Endodermal cell (in vitro differentiated cells): ENCODE measurements at regions not wholly inside any gene's neighbourhood (a gene's known extent, or its start where the extent isn't known, plus 50 kb on each side); places are given as distances from the start of the nearest gene placed in this dataset.

Experiments
- DNase-seq: peaks from one replicate; pipeline ENCODE4 v3.0.0-alpha.2; 2017
- H3K27ac ChIP-seq: 2 replicates; pipeline ENCODE4 v1.5.1; 2013; ENCODE audit warnings: mild to moderate bottlenecking, low read depth, low read length, moderate library complexity
- H3K27me3 ChIP-seq: 2 replicates; pipeline ENCODE4 v1.6.1; 2013; ENCODE audit warnings: mild to moderate bottlenecking, low read length, moderate library complexity; ENCODE audit not compliant: insufficient read depth, control insufficient read depth, poor library complexity, severe bottlenecking
- H3K36me3 ChIP-seq: 2 replicates; pipeline ENCODE4 v1.7.0; 2013; ENCODE audit warnings: mild to moderate bottlenecking, low read length, moderate library complexity; ENCODE audit not compliant: control insufficient read depth, insufficient read depth
- H3K4me1 ChIP-seq: one replicate; pipeline ENCODE4 v1.7.0; 2013; ENCODE audit warnings: low read length; ENCODE audit not compliant: control insufficient read depth, insufficient read depth
- H3K4me3 ChIP-seq: 2 replicates; pipeline ENCODE4 v1.5.1; 2013; ENCODE audit warnings: mild to moderate bottlenecking, low read length, moderate library complexity
- H3K9ac ChIP-seq: 2 replicates; pipeline ENCODE4 v1.6.1; 2013; ENCODE audit warnings: mild to moderate bottlenecking, low read length, moderate library complexity; ENCODE audit not compliant: poor library complexity, severe bottlenecking; ENCODE audit errors: extremely low read depth
- H3K9me3 ChIP-seq: 2 replicates; pipeline ENCODE4 v1.6.1; 2013; ENCODE audit warnings: mild to moderate bottlenecking, low read length, moderate library complexity; ENCODE audit not compliant: control insufficient read depth
- H3K27ac Mint-ChIP-seq: 2 replicates; pipeline ENCODE4 v1.8.0; 2020; ENCODE audit warnings: mixed read lengths
- H3K27me3 Mint-ChIP-seq: 2 replicates; pipeline ENCODE4 v1.8.0; 2021; ENCODE audit warnings: mild to moderate bottlenecking, mixed read lengths; ENCODE audit not compliant: insufficient read depth
- H3K36me3 Mint-ChIP-seq: 2 replicates; pipeline ENCODE4 v1.8.0; 2020; ENCODE audit warnings: low read depth, mixed read lengths
- H3K4me1 Mint-ChIP-seq: 2 replicates; pipeline ENCODE4 v1.8.0; 2020; ENCODE audit warnings: mixed read lengths
- H3K4me3 Mint-ChIP-seq: 2 replicates; pipeline ENCODE4 v1.8.0; 2020; ENCODE audit warnings: mild to moderate bottlenecking, moderate library complexity, mixed read lengths
- H3K9me3 Mint-ChIP-seq: 2 replicates; pipeline ENCODE4 v1.8.0; 2020; ENCODE audit warnings: mild to moderate bottlenecking, mixed read lengths
- WGBS, 2 experiments: methylation state at CpG; one replicate each; pipeline versions ENCODE4 v1.1.5 to v1.1.7; 2013; ENCODE audit warnings: missing lambda C conversion rate in 2 of 2, mixed read lengths in 1 of 2; ENCODE audit not compliant: insufficient coverage in 1 of 2, insufficient read length in 1 of 2; 5-methylcytosine and 5-hydroxymethylcytosine counted together
- TF ChIP-seq, protein P1 (sequence below): fragments of 200-600 bp; sonication (generic); conservative IDR thresholded peaks from 2 replicates; pipeline ENCODE4 v1.5.0; 2021; ENCODE audit warnings: antibody characterized with exemption, mild to moderate bottlenecking

DNA sequence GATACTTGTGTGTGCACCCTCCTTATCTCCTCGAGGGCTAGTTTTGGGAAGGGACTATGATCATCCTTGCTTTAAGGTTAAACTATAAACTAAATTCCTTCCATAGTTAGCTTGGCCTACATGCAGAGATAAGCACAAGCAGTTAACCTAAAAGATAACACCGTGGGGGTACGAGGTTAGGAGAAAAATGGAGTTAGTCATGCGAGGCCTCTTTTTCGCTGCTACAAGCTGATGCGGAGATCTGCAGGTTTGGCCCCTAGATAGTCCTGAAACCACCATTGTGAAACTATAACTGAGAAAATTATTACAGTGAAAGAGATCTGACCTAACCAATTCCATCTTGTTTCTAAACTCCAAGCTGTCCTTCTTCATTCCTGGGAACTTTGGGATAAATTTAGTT, 113.7 kb upstream of the ZKSCAN2 start:
- 82 to 89% methylated on average over 3 to 6 of the region's 6 CpGs for WGBS, 2 experiments
- H3K4me1 Mint-ChIP-seq = peaks cover 27% of the 10 kb centered on the region

DNA sequence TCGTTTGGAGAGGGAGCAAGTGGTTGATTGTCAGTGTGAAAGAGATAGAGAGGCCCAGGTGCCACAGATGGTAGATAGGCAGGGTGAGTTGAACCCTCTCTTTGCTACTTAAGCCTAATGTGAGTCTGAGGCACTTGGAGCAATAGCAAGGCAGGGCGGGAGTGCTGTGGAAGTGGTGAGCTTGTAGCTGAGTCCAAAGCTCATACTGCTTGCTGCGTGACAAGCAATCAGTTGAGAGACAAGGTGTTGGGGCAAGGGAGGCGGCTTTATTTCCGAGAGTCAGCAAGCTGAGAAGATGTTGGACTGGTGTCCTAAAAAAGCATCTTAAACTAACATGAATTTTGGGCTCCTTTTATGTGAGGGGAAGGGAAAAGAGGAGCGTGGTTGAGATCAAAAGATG, 112.9 kb upstream of the ZKSCAN2 start:
- 88 to 97% methylated on average over 4 to 6 of the region's 6 CpGs for WGBS, 2 experiments
- Histone ChIP-seq H3K4me1 (no peaks in the 10 kb centered on the region), H3K4me3 (no peak overlapping the region), H3K9me3 (no peaks in the 10 kb centered on the region), H3K27ac (no peak overlapping the region), H3K9ac (no peak overlapping the region), H3K27me3 (no peaks in the 10 kb centered on the region), H3K36me3 (no peaks in the 10 kb centered on the region)
- TF ChIP-seq, protein P1, sequence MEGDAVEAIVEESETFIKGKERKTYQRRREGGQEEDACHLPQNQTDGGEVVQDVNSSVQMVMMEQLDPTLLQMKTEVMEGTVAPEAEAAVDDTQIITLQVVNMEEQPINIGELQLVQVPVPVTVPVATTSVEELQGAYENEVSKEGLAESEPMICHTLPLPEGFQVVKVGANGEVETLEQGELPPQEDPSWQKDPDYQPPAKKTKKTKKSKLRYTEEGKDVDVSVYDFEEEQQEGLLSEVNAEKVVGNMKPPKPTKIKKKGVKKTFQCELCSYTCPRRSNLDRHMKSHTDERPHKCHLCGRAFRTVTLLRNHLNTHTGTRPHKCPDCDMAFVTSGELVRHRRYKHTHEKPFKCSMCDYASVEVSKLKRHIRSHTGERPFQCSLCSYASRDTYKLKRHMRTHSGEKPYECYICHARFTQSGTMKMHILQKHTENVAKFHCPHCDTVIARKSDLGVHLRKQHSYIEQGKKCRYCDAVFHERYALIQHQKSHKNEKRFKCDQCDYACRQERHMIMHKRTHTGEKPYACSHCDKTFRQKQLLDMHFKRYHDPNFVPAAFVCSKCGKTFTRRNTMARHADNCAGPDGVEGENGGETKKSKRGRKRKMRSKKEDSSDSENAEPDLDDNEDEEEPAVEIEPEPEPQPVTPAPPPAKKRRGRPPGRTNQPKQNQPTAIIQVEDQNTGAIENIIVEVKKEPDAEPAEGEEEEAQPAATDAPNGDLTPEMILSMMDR = no peak
- H3K4me3 Mint-ChIP-seq = no peak overlapping the region
- DNase-seq = no peak
- H3K27me3 Mint-ChIP-seq = peaks cover 5% of the 10 kb centered on the region
- H3K36me3 Mint-ChIP-seq = no peaks in the 10 kb centered on the region
- H3K4me1 Mint-ChIP-seq = peaks cover 27% of the 10 kb centered on the region
- peaks cover 4% of the 10 kb centered on the region for H3K9me3 Mint-ChIP-seq
- H3K27ac Mint-ChIP-seq = no peak overlapping the region

More for the DNA sequence above, 113.7 kb upstream of the ZKSCAN2 start:
- Histone ChIP-seq H3K4me3 (no peak overlapping the region), H3K36me3 (no peaks in the 10 kb centered on the region), H3K27me3 (no peaks in the 10 kb centered on the region), H3K9me3 (no peaks in the 10 kb centered on the region), H3K4me1 (no peaks in the 10 kb centered on the region), H3K27ac (no peak overlapping the region), H3K9ac (no peak overlapping the region)
- no peak overlapping the region for H3K27ac Mint-ChIP-seq
- TF ChIP-seq, protein P1 = no peak
- no peak for DNase-seq
- H3K4me3 Mint-ChIP-seq = no peak overlapping the region
- no peaks in the 10 kb centered on the region for H3K36me3 Mint-ChIP-seq
- peaks cover 8% of the 10 kb centered on the region for H3K9me3 Mint-ChIP-seq
- H3K27me3 Mint-ChIP-seq = peaks cover 5% of the 10 kb centered on the region

DNA sequence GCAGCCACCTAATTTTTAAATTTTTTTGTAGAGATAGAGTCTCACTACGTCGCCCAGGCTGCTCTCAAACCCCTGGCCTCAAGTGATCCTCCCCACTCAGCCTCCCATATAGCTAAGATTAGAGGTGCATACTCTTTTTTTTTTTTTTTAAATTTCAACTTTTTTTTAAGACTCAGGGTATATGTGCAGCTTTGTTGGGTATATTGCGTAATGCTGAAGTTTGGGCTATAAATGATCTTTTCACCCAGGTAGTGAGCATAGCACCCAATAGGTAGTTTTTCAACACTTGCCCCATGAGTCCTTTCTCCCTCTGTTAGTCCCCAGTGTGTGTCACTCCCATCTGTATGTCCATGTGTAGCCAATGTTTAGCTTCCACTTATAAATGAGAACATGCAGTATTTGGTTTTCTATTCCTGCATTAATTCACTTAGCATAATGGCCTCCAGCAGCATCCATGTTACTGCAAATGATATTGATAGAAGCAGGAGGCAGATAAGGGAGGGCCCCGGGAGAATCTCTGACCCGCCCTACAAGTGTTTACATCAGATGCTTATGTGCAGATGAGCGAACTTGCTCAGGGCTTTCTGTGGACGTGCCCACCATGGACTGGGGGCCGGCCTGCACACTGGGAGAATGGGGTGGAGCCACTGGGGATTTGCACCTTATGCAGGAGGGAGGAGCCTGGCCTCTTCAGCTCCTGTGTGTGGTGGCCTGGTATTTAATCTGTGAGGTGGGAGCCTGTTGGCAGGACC, 110.3 kb upstream of the ZKSCAN2 start:
- Histone ChIP-seq H3K4me3 (no peak overlapping the region), H3K4me1 (no peaks in the 10 kb centered on the region), H3K27me3 (no peaks in the 10 kb centered on the region), H3K36me3 (no peaks in the 10 kb centered on the region), H3K27ac (no peak overlapping the region), H3K9ac (no peak overlapping the region), H3K9me3 (no peaks in the 10 kb centered on the region)
- Mint-ChIP-seq H3K4me1 (peaks cover 14% of the 10 kb centered on the region), H3K27me3 (peaks cover 5% of the 10 kb centered on the region), H3K4me3 (no peak overlapping the region), H3K9me3 (peaks cover 4% of the 10 kb centered on the region), H3K36me3 (no peaks in the 10 kb centered on the region), H3K27ac (no peak overlapping the region)
- DNase-seq = no peak
- WGBS, 2 experiments = 90 to 96% methylated on average over 4 to 8 of the region's 8 CpGs
- TF ChIP-seq, protein P1 = no peak
